ENCODE measurements at regions not wholly inside any gene's neighbourhood (a gene's known extent, or its start where the extent isn't known, plus 50 kb on each side); places are given as distances from the start of the nearest gene placed in this dataset.

GRCh38 chr7:92969061-92969460 is 132.7 kb upstream of the CDK6 start:
- no peaks in the 10 kb centered on the region for H3K4me1 ChIP-seq
- ATAC-seq (no peak), DNase-seq (no peak)
- no peak overlapping the region for H3K27ac ChIP-seq
- H3K4me3 ChIP-seq = no peak overlapping the region
- no peaks in the 10 kb centered on the region for H3K27me3 ChIP-seq
- no peaks in the 10 kb centered on the region for H3K9me3 ChIP-seq
- intact Hi-C loops (cut with DNase I) = no loop called here
- H3K36me3 ChIP-seq = no peaks in the 10 kb centered on the region
- no peak for TF ChIP-seq CTCF (IDR thresholded peaks at IDR 0.05)

GRCh38 chr7:92968502-92968901 is 132.1 kb upstream of the CDK6 start:
- Histone ChIP-seq H3K27me3 (no peaks in the 10 kb centered on the region), H3K4me1 (no peaks in the 10 kb centered on the region), H3K9me3 (no peaks in the 10 kb centered on the region), H3K36me3 (no peaks in the 10 kb centered on the region), H3K27ac (no peak overlapping the region), H3K4me3 (no peak overlapping the region)
- intact Hi-C loops (cut with DNase I) = no loop called here
- no peak for TF ChIP-seq CTCF (IDR thresholded peaks at IDR 0.05)
- ATAC-seq = no peak
- no peak for DNase-seq

- Histone ChIP-seq H3K27ac (no peak overlapping the region), H3K4me3 (no peak overlapping the region), H3K36me3 (no peaks in the 10 kb centered on the region), H3K9me3 (no peaks in the 10 kb centered on the region), H3K27me3 (no peaks in the 10 kb centered on the region), H3K4me1 (no peaks in the 10 kb centered on the region)
- intact Hi-C loops (cut with DNase I) = no loop called here
- ATAC-seq (no peak), DNase-seq (no peak)
- TF ChIP-seq CTCF (IDR thresholded peaks at IDR 0.05) = no peak
These were observed 130.9 kb upstream of the CDK6 start for GRCh38 chr7:92967238-92967637.

- no peak overlapping the region for H3K4me3 ChIP-seq
- intact Hi-C loops (cut with DNase I) = no loop called here
- H3K27ac ChIP-seq = no peak overlapping the region
- H3K4me1 ChIP-seq = no peaks in the 10 kb centered on the region
- DNase-seq (no peak), ATAC-seq (no peak)
- no peaks in the 10 kb centered on the region for H3K27me3 ChIP-seq
- no peak for TF ChIP-seq CTCF (IDR thresholded peaks at IDR 0.05)
- no peaks in the 10 kb centered on the region for H3K9me3 ChIP-seq
- no peaks in the 10 kb centered on the region for H3K36me3 ChIP-seq
These were observed 127.8 kb upstream of the CDK6 start for GRCh38 chr7:92964141-92964540.

- Histone ChIP-seq H3K27ac (no peak overlapping the region), H3K27me3 (no peaks in the 10 kb centered on the region), H3K4me3 (no peak overlapping the region), H3K4me1 (no peaks in the 10 kb centered on the region), H3K9me3 (no peaks in the 10 kb centered on the region), H3K36me3 (no peaks in the 10 kb centered on the region)
- ATAC-seq (no peak), DNase-seq (no peak)
- TF ChIP-seq CTCF (IDR thresholded peaks at IDR 0.05) = no peak
- intact Hi-C loops (cut with DNase I) = no loop called here
These were observed 127.2 kb upstream of the CDK6 start for GRCh38 chr7:92963566-92963965.
